ENCODE measurements at regions not wholly inside any gene's neighbourhood (a gene's known extent, or its start where the extent isn't known, plus 50 kb on each side); places are given as distances from the start of the nearest gene placed in this dataset.

DNA sequence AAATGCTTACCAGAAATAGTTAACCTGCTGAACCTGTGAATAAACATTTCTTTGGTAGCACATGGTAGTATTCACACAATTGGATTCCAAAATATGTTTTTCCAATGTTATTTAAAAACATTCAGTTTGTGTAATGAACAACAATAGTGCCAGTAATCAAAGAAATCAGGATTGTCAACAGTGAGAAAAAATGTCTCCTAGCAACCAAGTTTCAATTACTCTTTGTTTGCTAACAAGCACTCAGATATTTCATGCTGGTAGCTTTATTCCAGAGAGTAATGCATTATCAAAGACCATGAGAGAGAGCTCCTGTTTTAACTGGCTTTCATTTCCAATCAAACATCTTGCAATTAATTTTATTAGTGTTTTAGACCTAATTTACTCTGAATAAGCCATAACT is 768.1 kb upstream of the GRAMD2B start:
- TF ChIP-seq, protein P1, sequence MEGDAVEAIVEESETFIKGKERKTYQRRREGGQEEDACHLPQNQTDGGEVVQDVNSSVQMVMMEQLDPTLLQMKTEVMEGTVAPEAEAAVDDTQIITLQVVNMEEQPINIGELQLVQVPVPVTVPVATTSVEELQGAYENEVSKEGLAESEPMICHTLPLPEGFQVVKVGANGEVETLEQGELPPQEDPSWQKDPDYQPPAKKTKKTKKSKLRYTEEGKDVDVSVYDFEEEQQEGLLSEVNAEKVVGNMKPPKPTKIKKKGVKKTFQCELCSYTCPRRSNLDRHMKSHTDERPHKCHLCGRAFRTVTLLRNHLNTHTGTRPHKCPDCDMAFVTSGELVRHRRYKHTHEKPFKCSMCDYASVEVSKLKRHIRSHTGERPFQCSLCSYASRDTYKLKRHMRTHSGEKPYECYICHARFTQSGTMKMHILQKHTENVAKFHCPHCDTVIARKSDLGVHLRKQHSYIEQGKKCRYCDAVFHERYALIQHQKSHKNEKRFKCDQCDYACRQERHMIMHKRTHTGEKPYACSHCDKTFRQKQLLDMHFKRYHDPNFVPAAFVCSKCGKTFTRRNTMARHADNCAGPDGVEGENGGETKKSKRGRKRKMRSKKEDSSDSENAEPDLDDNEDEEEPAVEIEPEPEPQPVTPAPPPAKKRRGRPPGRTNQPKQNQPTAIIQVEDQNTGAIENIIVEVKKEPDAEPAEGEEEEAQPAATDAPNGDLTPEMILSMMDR (IDR thresholded peaks at IDR 0.05), result no peak
- TF ChIP-seq POLR2A (IDR thresholded peaks at IDR 0.05), result no peak
